ENCODE measurements at regions not wholly inside any gene's neighbourhood (a gene's known extent, or its start where the extent isn't known, plus 50 kb on each side); places are given as distances from the start of the nearest gene placed in this dataset.

GRCh38 chr2:61721382-61721781 lies 132.5 kb downstream of the FAM161A start:
- DNase-seq = no peak

- DNase-seq = no peak
These were observed 132.9 kb downstream of the FAM161A start for GRCh38 chr2:61720911-61721310.

DNA sequence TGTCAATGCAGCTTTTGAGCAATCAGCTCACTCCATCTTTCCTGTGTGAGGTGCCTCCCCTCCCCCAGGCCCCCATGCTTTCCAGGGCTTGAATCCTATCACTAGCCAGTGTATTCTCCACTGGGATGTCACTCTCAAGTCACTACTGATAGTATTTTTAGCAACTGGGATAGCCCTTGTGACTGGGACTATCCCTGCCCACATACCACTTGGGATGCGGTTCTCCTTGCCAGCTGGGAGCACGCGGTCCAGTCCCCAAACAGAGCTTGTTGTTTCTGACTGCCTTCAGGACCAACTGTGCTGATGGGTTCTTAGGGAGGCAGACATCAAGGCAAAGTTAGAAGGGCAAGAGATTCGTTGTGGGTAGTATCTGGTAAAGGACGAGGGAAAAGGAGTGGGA lies 134.9 kb downstream of the FAM161A start:
- DNase-seq = no peak

- DNase-seq = no peak
These were observed 138.4 kb downstream of the FAM161A start for GRCh38 chr2:61715506-61715905.

DNA sequence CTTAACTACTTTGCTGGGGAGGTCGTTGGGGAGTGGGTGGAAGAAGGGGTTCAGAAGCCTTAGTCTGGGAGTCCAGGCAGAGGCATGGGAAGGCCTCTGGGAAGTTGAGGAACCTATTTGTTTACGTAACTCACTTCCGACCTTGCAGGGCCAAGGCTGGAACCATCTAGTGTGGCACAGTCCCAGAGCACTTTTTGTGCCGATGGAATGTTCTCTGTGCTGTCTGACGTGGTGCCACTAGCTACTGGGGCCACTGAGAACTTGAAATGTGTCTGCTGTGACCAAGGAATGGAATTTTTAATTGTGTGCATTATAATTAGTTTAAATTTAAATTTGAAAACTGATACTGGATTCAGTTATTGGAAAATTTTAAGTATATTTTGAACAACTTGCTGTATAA lies 139.7 kb downstream of the FAM161A start:
- DNase-seq = no peak

DNA sequence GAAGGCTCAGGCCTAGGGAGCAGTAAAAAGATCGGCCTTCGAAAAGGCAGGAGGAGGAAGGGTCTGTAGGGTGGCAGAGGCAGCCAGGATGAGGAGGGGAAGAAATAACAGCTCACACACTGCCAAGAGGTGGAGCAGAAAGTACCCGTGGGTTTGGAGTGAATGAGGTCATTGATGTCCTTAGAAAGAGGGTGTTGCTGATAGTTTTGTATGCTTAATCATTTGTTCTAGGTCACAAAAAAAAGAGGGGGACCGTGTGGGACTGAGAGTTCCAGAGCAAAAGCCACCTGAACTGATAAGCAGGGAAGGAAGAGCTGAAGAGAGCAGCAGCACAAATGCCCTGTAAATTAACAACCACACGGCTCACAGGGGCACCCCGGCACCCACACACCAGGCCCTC lies 140.4 kb downstream of the FAM161A start:
- DNase-seq = no peak

DNA sequence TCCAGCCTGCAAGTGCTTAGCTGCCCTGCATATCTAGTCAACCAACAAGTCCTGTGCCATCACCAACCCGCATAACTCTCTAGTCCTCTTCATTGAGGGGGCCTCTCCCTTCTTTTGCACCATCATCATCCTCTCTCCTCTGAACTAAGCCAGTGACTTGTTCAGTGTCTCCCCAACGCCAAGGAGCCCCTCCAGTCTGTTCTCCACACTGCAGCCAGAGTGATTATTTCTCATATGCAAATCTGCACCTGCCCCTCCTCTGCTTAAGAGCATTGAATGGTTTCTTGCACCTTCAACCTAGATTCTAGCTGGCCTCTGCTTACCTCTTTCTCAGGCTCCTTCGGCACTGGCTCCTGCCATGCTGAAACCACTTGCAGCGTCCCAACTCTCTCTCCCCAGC lies 141.8 kb downstream of the FAM161A start:
- DNase-seq = no peak

DNA sequence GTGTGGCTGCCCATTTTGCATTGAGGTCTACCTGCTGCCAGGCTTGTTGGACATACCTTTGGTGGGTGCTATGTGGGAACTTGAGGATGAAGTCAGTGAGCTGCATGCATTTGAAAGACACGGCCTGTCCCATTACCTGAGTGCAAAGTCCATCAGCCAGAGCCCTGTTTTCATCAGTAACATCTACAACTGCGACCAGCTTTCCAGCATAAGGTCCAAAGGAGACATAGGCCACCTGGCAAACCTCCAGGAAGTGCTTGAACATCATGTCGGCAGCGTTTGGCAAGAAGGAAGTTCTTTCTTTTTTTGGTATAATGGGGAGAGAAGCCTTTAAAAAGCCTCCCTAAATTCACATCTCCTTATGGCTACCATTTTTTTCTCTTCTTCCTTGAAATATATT lies 143.1 kb downstream of the FAM161A start:
- DNase-seq = no peak

DNA sequence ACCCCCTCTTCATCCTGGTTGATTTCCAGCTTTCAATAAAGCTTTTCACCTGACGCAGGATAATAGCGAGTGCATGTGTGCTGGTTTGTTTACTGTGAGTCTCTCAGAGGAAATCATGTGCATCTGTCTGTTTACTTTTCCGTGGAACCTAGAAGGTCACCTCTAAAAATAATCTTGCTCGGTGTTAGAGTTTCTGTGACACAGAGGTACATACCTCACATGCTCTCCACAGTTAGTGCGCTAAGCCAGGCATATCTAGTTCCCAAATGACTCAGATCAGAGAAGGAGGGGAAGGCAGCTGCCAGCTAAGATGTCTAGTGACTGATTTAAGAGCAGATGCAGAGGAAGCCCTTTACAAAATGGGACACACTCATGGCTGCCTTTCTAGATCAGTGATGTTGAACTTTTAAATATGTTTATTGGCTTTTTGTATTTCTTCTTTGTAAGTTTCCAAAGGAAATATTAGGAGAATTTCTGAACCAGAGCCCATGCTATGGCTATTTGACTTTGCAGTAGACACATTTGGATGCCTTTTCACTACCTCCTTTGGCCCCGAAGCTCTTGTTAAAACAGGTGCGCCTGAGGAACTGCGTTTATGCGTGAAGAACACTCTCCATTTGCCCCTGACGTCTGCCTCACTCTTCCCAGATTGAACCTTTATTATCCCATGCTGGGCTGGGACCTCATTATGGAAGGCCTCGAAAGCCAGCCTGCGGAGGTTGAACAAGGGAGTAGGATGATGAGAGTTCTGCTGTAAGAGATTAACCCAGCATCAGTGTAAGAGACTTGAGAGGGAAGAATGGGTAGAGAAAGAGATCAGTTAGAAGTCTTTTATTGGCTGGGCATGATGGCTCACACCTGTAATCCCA lies 145.6 kb downstream of the FAM161A start:
- no peak for DNase-seq

- no peak for DNase-seq
These were observed 148.2 kb downstream of the FAM161A start for GRCh38 chr2:61705625-61706024.

DNA sequence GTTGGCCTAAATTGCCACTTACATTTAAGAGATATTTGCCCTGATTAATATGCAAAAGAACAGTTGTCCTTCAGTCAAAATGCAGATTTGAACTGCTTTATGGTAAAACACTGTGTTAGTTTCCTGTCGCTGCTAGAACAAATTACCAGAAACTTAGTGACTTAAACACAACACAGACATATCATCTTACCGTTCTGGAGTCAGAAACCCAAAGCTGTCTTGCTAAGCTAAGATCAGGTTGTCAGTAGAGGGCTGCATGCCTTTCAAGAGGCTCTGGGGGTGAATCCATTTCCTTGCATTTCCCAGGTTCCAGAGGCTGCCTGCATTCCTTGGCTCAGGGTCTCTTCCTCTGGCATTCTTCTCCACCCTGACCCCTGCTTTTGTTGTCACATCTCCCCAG lies 149.5 kb downstream of the FAM161A start:
- DNase-seq = no peak

- no peak for DNase-seq
These were observed 151.8 kb downstream of the FAM161A start for GRCh38 chr2:61702088-61702467.

GRCh38 chr2:61700464-61700863 lies 153.4 kb downstream of the FAM161A start:
- DNase-seq = no peak

DNA sequence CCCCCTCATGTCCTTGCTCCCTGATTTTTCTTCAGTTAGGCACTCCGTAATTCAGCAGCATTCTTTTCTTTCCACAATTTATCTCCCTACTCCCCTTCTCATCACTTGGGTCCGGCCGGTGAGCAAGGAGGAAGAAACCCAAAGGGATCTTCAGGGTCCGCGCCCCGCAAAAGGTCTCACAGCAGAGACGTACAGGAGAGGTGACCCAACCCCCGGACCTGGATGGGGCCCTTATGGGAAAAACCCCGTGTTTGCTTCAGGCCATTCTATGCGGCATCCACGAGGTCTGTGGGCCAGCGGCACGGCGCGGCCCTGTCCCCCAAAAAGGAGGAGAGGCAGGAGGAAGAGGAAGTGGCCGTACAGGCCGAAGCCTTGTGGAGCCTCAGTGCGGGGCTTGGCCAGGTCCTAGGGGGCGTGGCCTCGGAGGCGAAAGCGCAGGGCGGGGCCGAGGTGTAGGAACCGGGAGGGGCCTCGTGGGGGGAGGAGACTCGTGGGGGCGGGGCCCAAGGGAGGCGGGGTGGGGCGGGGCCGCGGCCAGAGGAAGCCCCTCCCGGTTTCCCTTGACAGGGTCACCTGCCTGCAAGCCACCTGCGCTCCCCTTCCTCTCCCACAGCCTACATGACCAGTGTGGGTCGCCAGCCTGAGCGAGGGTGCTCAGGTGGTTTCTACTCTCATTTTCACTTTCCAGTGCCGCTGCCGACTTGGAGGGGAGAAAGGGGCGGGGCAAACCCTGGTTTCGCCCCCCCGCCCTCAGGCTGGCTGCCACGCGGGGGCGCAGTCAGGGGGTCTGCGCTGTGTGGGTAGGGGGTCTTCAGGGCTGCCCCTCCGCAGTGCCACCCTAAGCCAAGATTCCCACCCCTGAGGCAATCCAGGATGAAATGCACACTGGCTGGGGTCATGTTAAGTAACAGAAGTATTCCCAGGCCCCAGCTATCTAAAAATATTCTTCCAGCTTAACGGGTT lies 156.4 kb upstream of the XPO1 start:
- DNase-seq = peak; percentile 64 to 87 (median 80)

DNA sequence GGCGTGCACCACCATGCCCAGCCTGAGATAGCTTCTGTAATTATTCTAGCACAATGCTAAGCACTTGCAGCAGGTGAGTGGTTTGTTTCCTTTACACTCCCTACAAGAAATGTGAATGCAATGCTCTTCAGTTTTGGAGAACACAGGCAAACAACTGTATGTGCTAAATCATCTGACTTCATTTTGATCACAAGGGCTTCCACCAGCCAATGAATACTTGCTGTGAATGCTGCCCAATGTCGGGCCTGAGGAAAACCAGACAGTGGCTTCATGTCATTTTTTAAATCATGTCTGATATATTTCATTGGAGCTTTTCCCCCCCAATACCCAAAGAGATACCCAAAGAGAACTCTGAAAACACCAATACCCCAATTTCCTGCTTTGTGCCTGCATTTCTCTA lies 155.6 kb upstream of the XPO1 start:
- DNase-seq = peak in 1 of 6 experiments; percentile 15

GRCh38 chr2:61690078-61690596 lies 152.0 kb upstream of the XPO1 start:
- DNase-seq = no peak

- DNase-seq = no peak
These were observed 151.4 kb upstream of the XPO1 start for GRCh38 chr2:61689568-61689967.

GRCh38 chr2:61688369-61689334 lies 150.5 kb upstream of the XPO1 start:
- DNase-seq = no peak

- no peak for DNase-seq
These were observed 140.9 kb upstream of the XPO1 start for GRCh38 chr2:61679096-61679495.

GRCh38 chr2:61677942-61678341 lies 139.8 kb upstream of the XPO1 start:
- DNase-seq = no peak

GRCh38 chr2:61677306-61677705 lies 139.2 kb upstream of the XPO1 start:
- no peak for DNase-seq

DNA sequence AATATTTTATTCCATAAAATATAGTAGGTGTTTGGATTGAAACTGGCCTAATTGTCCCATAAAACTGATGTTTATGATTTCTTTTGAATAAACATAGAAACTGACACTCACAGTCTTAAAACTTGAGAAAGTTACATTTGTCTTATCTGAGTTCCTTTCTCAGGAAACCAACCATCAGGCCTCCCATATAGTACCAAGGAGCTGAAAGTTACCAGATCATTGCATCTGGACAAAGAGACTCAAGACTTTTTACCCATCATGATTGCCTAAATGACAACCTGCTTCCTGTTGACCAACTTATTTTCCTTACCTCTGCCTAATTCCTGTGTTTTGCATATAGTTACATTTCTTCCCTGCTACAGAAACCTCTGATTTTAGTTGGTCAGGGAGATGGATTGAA lies 137.0 kb upstream of the XPO1 start:
- DNase-seq = no peak
